CD4-positive, alpha-beta T cell (primary cell): ENCODE measurements at regions not wholly inside any gene's neighbourhood (a gene's known extent, or its start where the extent isn't known, plus 50 kb on each side); places are given as distances from the start of the nearest gene placed in this dataset.
"Not testable (repeated sequence)": the region's sequence is repeated elsewhere in the genome, so short reads cannot be mapped to it uniquely, and the experiment has no call there.

Experiments
- ATAC-seq: fragments of 200-7000 bp; cut with Tn5 transposase; one replicate; pipeline ENCODE4 v1.10.0; 2022; ENCODE audit warnings: mild to moderate bottlenecking; ENCODE audit not compliant: poor library complexity
- CTCF ChIA-PET: fragments of 350-600 bp; sonication (Branson Sonifier 250); formaldehyde crosslinking; loops from one replicate; lab custom pipeline; 2021; ENCODE audit warnings: antibody characterized with exemption, inconsistent platforms; lab: Charles Lee
- POLR2A ChIA-PET: fragments of 350-600 bp; sonication (Branson Sonifier 250); formaldehyde crosslinking; loops from one replicate; lab custom pipeline; 2021; ENCODE audit warnings: antibody characterized with exemption, inconsistent platforms; lab: Charles Lee
- DNase-seq, 14 experiments: peaks; one replicate each; pipeline ENCODE4 v3.0.0-alpha.2; 2013 to 2020; ENCODE audit warnings: mixed read lengths in 2 of 14
- H3K27ac ChIP-seq, 2 donors: one replicate each; pipeline versions ENCODE4 v1.5.1 to v1.7.0; 2013; ENCODE audit warnings: low read length in 2 of 2, low read depth in 1 of 2, mild to moderate bottlenecking in 1 of 2
- H3K27me3 ChIP-seq, 2 experiments: 1 replicate in 1 of 2; 2 replicates in 1 of 2; pipeline versions ENCODE4 v1.6.1 to v1.7.0; 2013; ENCODE audit warnings: low read length in 2 of 2, control low read depth in 1 of 2, mild to moderate bottlenecking in 1 of 2, moderate library complexity in 1 of 2; ENCODE audit not compliant: insufficient read depth in 2 of 2, control insufficient read depth in 1 of 2
- H3K36me3 ChIP-seq: one replicate; pipeline ENCODE4 v1.6.1; 2013; ENCODE audit warnings: low read length, control low read depth; ENCODE audit not compliant: insufficient read depth
- H3K4me1 ChIP-seq: one replicate; pipeline ENCODE4 v1.6.1; 2013; ENCODE audit warnings: low read length, control low read depth; ENCODE audit not compliant: insufficient read depth
- H3K4me3 ChIP-seq: one replicate; pipeline ENCODE4 v1.5.1; 2013; ENCODE audit warnings: mild to moderate bottlenecking, low read length, moderate library complexity
- H3K9me3 ChIP-seq, 2 experiments: 1 replicate in 1 of 2; 2 replicates in 1 of 2; pipeline versions ENCODE4 v1.6.1 to v1.7.0; 2013; ENCODE audit warnings: low read length in 2 of 2, mild to moderate bottlenecking in 2 of 2, control low read depth in 1 of 2, moderate library complexity in 1 of 2; ENCODE audit not compliant: control insufficient read depth in 1 of 2, insufficient read depth in 1 of 2
- H3K27ac Mint-ChIP-seq: one replicate; pipeline ENCODE4 v1.8.0; 2020; ENCODE audit warnings: mixed read lengths
- H3K27me3 Mint-ChIP-seq: one replicate; pipeline ENCODE4 v1.8.0; 2021; ENCODE audit warnings: mixed read lengths
- H3K36me3 Mint-ChIP-seq: one replicate; pipeline ENCODE4 v1.8.0; 2021; ENCODE audit warnings: low read depth, mixed read lengths
- H3K4me1 Mint-ChIP-seq: one replicate; pipeline ENCODE4 v1.8.0; 2021; ENCODE audit warnings: low read depth, mixed read lengths
- H3K4me3 Mint-ChIP-seq: one replicate; pipeline ENCODE4 v1.8.0; 2020; ENCODE audit warnings: mild to moderate bottlenecking, mixed read lengths
- H3K9me3 Mint-ChIP-seq: one replicate; pipeline ENCODE4 v1.8.0; 2020; ENCODE audit warnings: mixed read lengths
- intact Hi-C, 2 experiments: fragments of 100-400 bp; cut with DNase I in 1 of 2; cut with micrococcal nuclease in 1 of 2; formaldehyde crosslinking; loops; one replicate each; pipeline versions ENCODE4 v1.15.1 to v1.9.0; 2023 to 2025; cut with DNase I, micrococcal nuclease
- TF ChIP-seq, protein P1 (sequence below): fragments of 200-600 bp; IDR thresholded peaks from one replicate; pipeline ENCODE4 v1.8.0; 2022; ENCODE audit warnings: antibody characterized with exemption, mild to moderate bottlenecking

- H3K27ac Mint-ChIP-seq, result no peak overlapping the region
- peaks cover 8% of the 10 kb centered on the region for H3K9me3 Mint-ChIP-seq
- Histone ChIP-seq H3K4me1 (no peaks in the 10 kb centered on the region), H3K27ac (no peak overlapping the region), H3K4me3 (no peak overlapping the region), H3K9me3 (peaks cover 0 to 3% of the 10 kb centered on the region in 2 experiments), H3K27me3 (no peaks in the 10 kb centered on the region), H3K36me3 (no peaks in the 10 kb centered on the region)
- H3K4me3 Mint-ChIP-seq, result no peak overlapping the region
- intact Hi-C loops, result no loop called here
- no peaks in the 10 kb centered on the region for H3K27me3 Mint-ChIP-seq
- H3K4me1 Mint-ChIP-seq, result no peaks in the 10 kb centered on the region
- ATAC-seq, result no peak
- POLR2A ChIA-PET, result no interaction called here
- CTCF ChIA-PET, result no interaction called here
- DNase-seq, result no peak
- H3K36me3 Mint-ChIP-seq, result no peaks in the 10 kb centered on the region
- TF ChIP-seq, protein P1, sequence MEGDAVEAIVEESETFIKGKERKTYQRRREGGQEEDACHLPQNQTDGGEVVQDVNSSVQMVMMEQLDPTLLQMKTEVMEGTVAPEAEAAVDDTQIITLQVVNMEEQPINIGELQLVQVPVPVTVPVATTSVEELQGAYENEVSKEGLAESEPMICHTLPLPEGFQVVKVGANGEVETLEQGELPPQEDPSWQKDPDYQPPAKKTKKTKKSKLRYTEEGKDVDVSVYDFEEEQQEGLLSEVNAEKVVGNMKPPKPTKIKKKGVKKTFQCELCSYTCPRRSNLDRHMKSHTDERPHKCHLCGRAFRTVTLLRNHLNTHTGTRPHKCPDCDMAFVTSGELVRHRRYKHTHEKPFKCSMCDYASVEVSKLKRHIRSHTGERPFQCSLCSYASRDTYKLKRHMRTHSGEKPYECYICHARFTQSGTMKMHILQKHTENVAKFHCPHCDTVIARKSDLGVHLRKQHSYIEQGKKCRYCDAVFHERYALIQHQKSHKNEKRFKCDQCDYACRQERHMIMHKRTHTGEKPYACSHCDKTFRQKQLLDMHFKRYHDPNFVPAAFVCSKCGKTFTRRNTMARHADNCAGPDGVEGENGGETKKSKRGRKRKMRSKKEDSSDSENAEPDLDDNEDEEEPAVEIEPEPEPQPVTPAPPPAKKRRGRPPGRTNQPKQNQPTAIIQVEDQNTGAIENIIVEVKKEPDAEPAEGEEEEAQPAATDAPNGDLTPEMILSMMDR, result no peak
These were observed 854.8 kb upstream of the ARRDC3 start for GRCh38 chr5:92237896-92238295.

- Histone ChIP-seq H3K4me1 (no peaks in the 10 kb centered on the region), H3K4me3 (no peak overlapping the region), H3K9me3 (peaks cover 0 to 14% of the 10 kb centered on the region in 2 experiments), H3K27ac (no peak overlapping the region), H3K36me3 (no peaks in the 10 kb centered on the region), H3K27me3 (no peaks in the 10 kb centered on the region)
- H3K36me3 Mint-ChIP-seq, result no peaks in the 10 kb centered on the region
- TF ChIP-seq, protein P1, result no peak
- ATAC-seq (no peak), DNase-seq (no peak)
- intact Hi-C loops, result no loop called here
- H3K27ac Mint-ChIP-seq, result no peak overlapping the region
- H3K9me3 Mint-ChIP-seq, result peaks cover 24% of the 10 kb centered on the region
- CTCF ChIA-PET, result no interaction called here
- H3K4me3 Mint-ChIP-seq, result no peak overlapping the region
- no peaks in the 10 kb centered on the region for H3K27me3 Mint-ChIP-seq
- no peaks in the 10 kb centered on the region for H3K4me1 Mint-ChIP-seq
- POLR2A ChIA-PET, result no interaction called here
These were observed 839.3 kb upstream of the ARRDC3 start for GRCh38 chr5:92222449-92222848.

DNA sequence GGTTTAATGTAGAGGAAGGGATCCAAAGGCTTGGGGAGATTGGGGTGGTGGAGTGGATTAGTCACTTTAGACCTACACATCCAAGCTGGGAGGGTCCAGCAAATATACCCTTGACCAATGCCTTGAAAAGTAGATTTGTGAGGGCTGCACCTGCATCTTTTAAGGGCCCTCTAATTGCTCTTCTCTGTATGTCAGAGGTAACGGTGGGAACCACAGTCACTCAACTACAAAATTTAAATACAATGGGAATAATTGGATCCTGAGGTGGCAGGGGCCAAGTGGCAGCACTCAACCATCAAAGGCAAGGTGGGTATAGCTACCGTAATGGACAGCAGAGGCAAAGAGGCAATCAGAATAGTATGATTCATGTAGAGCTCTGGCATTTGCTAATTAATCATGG, 833.7 kb upstream of the ARRDC3 start:
- H3K4me3 ChIP-seq, H3K36me3 Mint-ChIP-seq, H3K27ac Mint-ChIP-seq, H3K27me3 ChIP-seq, H3K4me1 Mint-ChIP-seq, H3K27ac ChIP-seq, ATAC-seq, POLR2A ChIA-PET, H3K4me1 ChIP-seq, H3K36me3 ChIP-seq, DNase-seq, H3K9me3 ChIP-seq, H3K27me3 Mint-ChIP-seq, intact Hi-C loops, CTCF ChIA-PET, H3K4me3 Mint-ChIP-seq: not testable (repeated sequence)
- H3K9me3 Mint-ChIP-seq, result peaks cover 21% of the 10 kb centered on the region

- Mint-ChIP-seq H3K36me3 (no peaks in the 10 kb centered on the region), H3K4me3 (no peak overlapping the region), H3K27ac (no peak overlapping the region), H3K27me3 (no peaks in the 10 kb centered on the region), H3K4me1 (no peaks in the 10 kb centered on the region), H3K9me3 (peaks cover 24% of the 10 kb centered on the region)
- H3K4me3 ChIP-seq, result no peak overlapping the region
- CTCF ChIA-PET, result no interaction called here
- H3K9me3 ChIP-seq, result peaks cover 0 to 6% of the 10 kb centered on the region in 2 experiments
- POLR2A ChIA-PET, result no interaction called here
- no peak overlapping the region for H3K27ac ChIP-seq
- H3K4me1 ChIP-seq, result no peaks in the 10 kb centered on the region
- ATAC-seq (no peak), DNase-seq (no peak)
- TF ChIP-seq, protein P1, result no peak
- intact Hi-C loops, result no loop called here
- H3K36me3 ChIP-seq, result no peaks in the 10 kb centered on the region
- H3K27me3 ChIP-seq, result no peaks in the 10 kb centered on the region
These were observed 832.0 kb upstream of the ARRDC3 start for GRCh38 chr5:92215116-92215515.
